HepG2 (cell line): ENCODE measurements at regions not wholly inside any gene's neighbourhood (a gene's known extent, or its start where the extent isn't known, plus 50 kb on each side); places are given as distances from the start of the nearest gene placed in this dataset.

Experiments
- ATAC-seq: fragments of 200-7000 bp; cut with Tn5 transposase; 3 replicates; pipeline ENCODE4 v1.9.1; 2020; ENCODE audit warnings: mild to moderate bottlenecking, moderate library complexity
- BruUV-seq: library from RNA; stranded (reverse); fragments of 400-500 nt; replicated peaks from 2 replicates; lab custom pipeline; 2021; lab: Mats Ljungman, UMichigan
- CTCF ChIA-PET: fragments of 300-600 bp; formaldehyde crosslinking; extraction: SDS; loops from one replicate; lab custom pipeline; 2021; ENCODE audit warnings: low total read pairs, inconsistent platforms, low intra/inter-chr PET ratio; lab: Yijun Ruan, JAX
- POLR2A ChIA-PET: fragments of 350-600 bp; sonication (Branson Sonifier 250); formaldehyde crosslinking; loops from one replicate; lab custom pipeline; 2020; ENCODE audit warnings: antibody characterized with exemption, inconsistent platforms; lab: Yijun Ruan, JAX
- DNase-seq: peaks from one replicate; pipeline ENCODE4 v3.0.0-alpha.2; 2015; ENCODE audit warnings: low spot score
- FAIRE-seq: peaks from 3 replicates; lab custom pipeline; 2011; peaks lifted over from hg19 to GRCh38; lab: Jason Lieb, UNC
- H2AFZ ChIP-seq: one replicate; pipeline ENCODE4 v1.6.1; 2011; ENCODE audit warnings: low read length, inconsistent platforms
- H3K27ac ChIP-seq: fragments of 300-600 bp; 3 replicates; pipeline ENCODE4 v1.8.0; 2011; ENCODE audit warnings: mixed run types, mild to moderate bottlenecking, mixed read lengths, low read length, inconsistent platforms; ENCODE audit not compliant: insufficient read depth; ENCODE audit errors: extremely low read length
- H3K27me3 ChIP-seq, 2 experiments: fragments of 200-600 bp in 1 of 2; 2 replicates in 1 of 2; 3 replicates in 1 of 2; pipeline versions ENCODE4 v1.6.0 to v1.8.0; 2011; ENCODE audit warnings: low read length in 2 of 2, mild to moderate bottlenecking in 2 of 2, moderate library complexity in 2 of 2, inconsistent platforms in 1 of 2; ENCODE audit not compliant: insufficient read depth in 2 of 2, control insufficient read depth in 1 of 2
- H3K36me3 ChIP-seq, 2 experiments: fragments of 200-600 bp in 1 of 2; replicated peaks in 1 of 2; 2 replicates in 1 of 2; 3 replicates in 1 of 2; pipeline versions ENCODE4 v1.5.1 to v1.8.0; 2011; ENCODE audit warnings: low read length in 2 of 2, inconsistent platforms in 1 of 2; ENCODE audit not compliant: insufficient read depth in 2 of 2, control insufficient read depth in 1 of 2
- H3K4me1 ChIP-seq: 2 replicates; pipeline ENCODE4 v1.5.1; 2012; ENCODE audit warnings: low read length, inconsistent platforms; ENCODE audit not compliant: insufficient read depth
- H3K4me2 ChIP-seq: 2 replicates; pipeline ENCODE4 v1.6.0; 2011; ENCODE audit warnings: low read depth, low read length, inconsistent platforms
- H3K4me3 ChIP-seq, 3 experiments: fragments of 200-600 bp in 1 of 3; sonication (generic), shearing (Covaris generic) in 1 of 3; replicated peaks in 1 of 3; 2 replicates each; pipeline ENCODE4 v1.5.1; 2011 to 2016; ENCODE audit warnings: low read length in 3 of 3, inconsistent platforms in 2 of 3, low read depth in 2 of 3, mild to moderate bottlenecking in 2 of 3, control low read depth in 1 of 3, mixed read lengths in 1 of 3; ENCODE audit not compliant: insufficient read depth in 1 of 3
- H3K79me2 ChIP-seq: one replicate; pipeline ENCODE4 v1.6.1; 2011; ENCODE audit warnings: low read length, inconsistent platforms; ENCODE audit not compliant: insufficient read depth
- H3K9ac ChIP-seq: 2 replicates; pipeline ENCODE4 v1.6.0; 2011; ENCODE audit warnings: mild to moderate bottlenecking, low read depth, low read length, inconsistent platforms; ENCODE audit not compliant: insufficient read depth
- H3K9me3 ChIP-seq: 2 replicates; pipeline ENCODE4 v1.5.1; 2012; ENCODE audit warnings: mild to moderate bottlenecking, low read length
- H4K20me1 ChIP-seq: 2 replicates; pipeline ENCODE4 v1.6.0; 2011; ENCODE audit warnings: inconsistent platforms, mild to moderate bottlenecking, low read length, moderate library complexity; ENCODE audit not compliant: insufficient read depth
- DR1 ChIP-seq: sonication (generic); formaldehyde crosslinking; IDR thresholded peaks from 2 replicates; pipeline ENCODE4 v1.8.0; 2021; ENCODE audit warnings: mild to moderate bottlenecking, missing genetic modification reagents, inconsistent platforms
- HDAC1 ChIP-seq: sonication (generic); formaldehyde crosslinking; IDR thresholded peaks from 2 replicates; pipeline ENCODE4 v1.5.1; 2020; ENCODE audit warnings: mild to moderate bottlenecking, missing genetic modification reagents
- IRF2 ChIP-seq: IDR thresholded peaks from 2 replicates; pipeline ENCODE4 v1.6.1; 2018; ENCODE audit warnings: missing genetic modification reagents, missing compliant biosample characterization
- JUN ChIP-seq: sonication (generic); formaldehyde crosslinking; IDR thresholded peaks from 2 replicates; pipeline ENCODE4 v1.4.0; 2020; ENCODE audit warnings: mild to moderate bottlenecking, missing genetic modification reagents
- NFE2L1 ChIP-seq: sonication (generic); formaldehyde crosslinking; IDR thresholded peaks from 2 replicates; pipeline ENCODE4 v1.4.0; 2020; ENCODE audit warnings: missing genetic modification reagents, mild to moderate bottlenecking, borderline replicate concordance
- PCBP2 ChIP-seq: fragments of 200-400 bp; formaldehyde crosslinking; optimal IDR thresholded peaks from 2 replicates; pipeline ENCODE3; 2018; ENCODE audit warnings: low read length, low read depth; ENCODE audit not compliant: poor library complexity, severe bottlenecking
- RAD21 ChIP-seq: fragments of 450-650 bp; formaldehyde crosslinking; IDR thresholded peaks from 2 replicates; pipeline ENCODE4 v1.5.0; 2020; ENCODE audit warnings: mild to moderate bottlenecking
- RXRA ChIP-seq: sonication (generic); formaldehyde crosslinking; IDR thresholded peaks from 2 replicates; pipeline ENCODE4 v1.5.1; 2020; ENCODE audit warnings: missing genetic modification reagents
- SETDB1 ChIP-seq: sonication (generic); formaldehyde crosslinking; IDR thresholded peaks from 2 replicates; pipeline ENCODE4 v1.5.1; 2020; ENCODE audit warnings: missing genetic modification reagents, mild to moderate bottlenecking, borderline replicate concordance
- SNRNP70 ChIP-seq: fragments of 200-400 bp; formaldehyde crosslinking; IDR thresholded peaks from 2 replicates; pipeline ENCODE4 v1.6.1; 2017; ENCODE audit warnings: mild to moderate bottlenecking, low read depth, low read length, moderate library complexity
- ZNF263 ChIP-seq: sonication (generic); formaldehyde crosslinking; IDR thresholded peaks from 2 replicates; pipeline ENCODE4 v1.4.0; 2020; ENCODE audit warnings: missing genetic modification reagents
- ZNF3 ChIP-seq: IDR thresholded peaks from 2 replicates; pipeline ENCODE4 v1.7.0; 2017; ENCODE audit warnings: inconsistent platforms
- ZNF407 ChIP-seq: sonication (generic); formaldehyde crosslinking; IDR thresholded peaks from one replicate; pipeline ENCODE4 v1.5.1; 2020; ENCODE audit warnings: mild to moderate bottlenecking, missing genetic modification reagents; ENCODE audit errors: not compliant biosample characterization
- ZNF441 ChIP-seq: sonication (generic); formaldehyde crosslinking; IDR thresholded peaks from 2 replicates; pipeline ENCODE4 v1.7.0; 2021; ENCODE audit warnings: missing genetic modification reagents, borderline replicate concordance
- ZNF570 ChIP-seq: sonication (generic); formaldehyde crosslinking; IDR thresholded peaks from 2 replicates; pipeline ENCODE4 v1.4.0; 2020; ENCODE audit warnings: mild to moderate bottlenecking, missing genetic modification reagents, borderline replicate concordance
- ZNF7 ChIP-seq: IDR thresholded peaks from 2 replicates; pipeline ENCODE4 v1.6.1; 2016; ENCODE audit warnings: missing biosample characterization, missing genetic modification reagents
- ZNF709 ChIP-seq: sonication (generic); formaldehyde crosslinking; IDR thresholded peaks from 2 replicates; pipeline ENCODE4 v1.5.0; 2020; ENCODE audit warnings: mild to moderate bottlenecking, missing genetic modification reagents
- in situ Hi-C: cut with HindIII; loops from 2 replicates; pipeline ENCODE4 v1.10.0; 2017; ENCODE audit warnings: low pct_unique_long_range_greater_than_20kb; ENCODE audit not compliant: extremely low pct_ligation_motif_present
- intact Hi-C: fragments of 100-400 bp; cut with micrococcal nuclease; formaldehyde crosslinking; loops from one replicate; pipeline ENCODE4 v1.10.0; 2022; ENCODE audit not compliant: unreplicated experiment

- no peak for TF ChIP-seq ZNF407
These were observed 238.3 kb upstream of the IRX1 start (continued) for GRCh38 chr5:3357291-3357690.

GRCh38 chr5:3356016-3356415 lies 239.6 kb upstream of the IRX1 start:
- no peak for ATAC-seq
- peaks cover 0 to 4% of the 10 kb centered on the region in 2 experiments; a peak in 1 of 5 replicates for H3K27me3 ChIP-seq
- H2AFZ ChIP-seq: no peak overlapping the region
- no peak overlapping the region for H3K4me3 ChIP-seq
- ChIA-PET CTCF (no interaction called here), POLR2A (no interaction called here)
- DNase-seq: no peak
- no peak overlapping the region for H3K4me2 ChIP-seq
- FAIRE-seq: no peak
- H3K9ac ChIP-seq: no peak overlapping the region
- intact Hi-C loops (no loop called here), in situ Hi-C loops (no loop called here)
- H4K20me1 ChIP-seq: no peaks in the 10 kb centered on the region
- H3K36me3 ChIP-seq: no peaks in the 10 kb centered on the region
- H3K9me3 ChIP-seq: no peaks in the 10 kb centered on the region
- H3K27ac ChIP-seq: no peak overlapping the region
- H3K4me1 ChIP-seq: no peaks in the 10 kb centered on the region
- no peaks in the 10 kb centered on the region for H3K79me2 ChIP-seq
- no TSS peak for BruUV-seq
- TF ChIP-seq RAD21 (CRISPR knock-in tag): no peak
- TF ChIP-seq JUN (CRISPR knock-in tag): no peak
- TF ChIP-seq PCBP2: no peak
- TF ChIP-seq RXRA (CRISPR knock-in tag): no peak
- TF ChIP-seq IRF2 (CRISPR knock-in tag): no peak
- no peak for TF ChIP-seq ZNF709 (CRISPR knock-in tag)
- TF ChIP-seq HDAC1: no peak
- no peak for TF ChIP-seq NFE2L1 (CRISPR knock-in tag)
- TF ChIP-seq ZNF3 (CRISPR knock-in tag): no peak
- TF ChIP-seq ZNF7: no peak
- TF ChIP-seq DR1: no peak
- no peak for TF ChIP-seq SNRNP70
- no peak for TF ChIP-seq ZNF441 (CRISPR knock-in tag)
- no peak for TF ChIP-seq SETDB1 (CRISPR knock-in tag)
- TF ChIP-seq ZNF263 (CRISPR knock-in tag): no peak
- no peak for TF ChIP-seq ZNF570 (CRISPR knock-in tag)
